Stimulated activated CD4-positive, alpha-beta T cell treated with anti-CD3 and anti-CD28 coated beads, Interleukin-4, amount 100 ng/mL, for 1 hour (primary cell): ENCODE measurements at regions not wholly inside any gene's neighbourhood (a gene's known extent, or its start where the extent isn't known, plus 50 kb on each side); places are given as distances from the start of the nearest gene placed in this dataset.
A peak's percentile ranks its signal among the peaks of the same experiment; 100 is the strongest.

Source experiments
- DNase-seq: peaks from one replicate; pipeline ENCODE4 v3.0.0-alpha.2; 2020

DNA sequence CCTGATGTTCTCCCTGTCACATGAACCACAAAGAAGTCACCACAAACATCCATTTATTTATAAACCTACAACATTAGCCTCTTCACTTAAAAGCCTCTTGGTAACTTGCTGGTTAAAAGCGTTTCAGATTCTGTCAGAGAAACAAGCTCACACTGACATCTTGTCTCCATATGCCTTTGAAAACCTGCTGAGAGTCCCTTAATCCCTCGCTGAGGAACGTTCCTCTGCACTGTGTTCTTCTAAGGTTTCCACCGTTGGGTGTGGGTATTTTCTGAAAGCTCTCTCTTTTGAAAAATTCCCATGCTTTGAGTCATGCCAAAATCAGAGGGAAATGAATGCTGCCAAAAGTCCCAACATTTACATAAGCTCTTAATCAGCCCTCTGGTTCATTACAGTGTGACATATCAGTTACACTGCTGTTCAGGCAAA, 149.8 kb downstream of the CCDC34 start:
- no peak for DNase-seq

DNA sequence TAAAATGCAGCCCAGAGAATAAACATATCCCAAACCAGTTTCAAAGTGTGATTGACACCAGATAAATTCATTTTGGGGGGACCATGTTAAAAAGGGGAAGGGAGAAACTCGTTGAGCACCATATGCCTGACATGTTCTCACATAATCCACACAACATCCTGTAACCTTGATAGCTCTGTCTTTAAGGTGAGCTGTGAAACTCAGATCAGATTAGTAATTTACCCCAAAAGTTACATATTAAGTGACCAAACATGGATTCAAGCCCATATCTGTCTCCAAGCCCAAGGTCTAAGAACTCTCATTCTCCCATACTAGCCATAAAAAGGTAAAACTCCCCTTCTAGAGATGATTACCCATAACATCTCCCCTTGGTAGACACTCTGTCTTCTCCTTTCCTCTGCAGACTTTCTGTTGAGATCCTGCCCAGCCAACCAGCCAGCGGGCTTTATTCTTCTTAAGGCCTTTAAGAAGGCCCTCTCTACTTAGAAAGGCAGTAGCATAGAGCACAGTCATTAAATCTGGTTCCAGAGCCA, 150.7 kb downstream of the CCDC34 start:
- no peak for DNase-seq

DNA sequence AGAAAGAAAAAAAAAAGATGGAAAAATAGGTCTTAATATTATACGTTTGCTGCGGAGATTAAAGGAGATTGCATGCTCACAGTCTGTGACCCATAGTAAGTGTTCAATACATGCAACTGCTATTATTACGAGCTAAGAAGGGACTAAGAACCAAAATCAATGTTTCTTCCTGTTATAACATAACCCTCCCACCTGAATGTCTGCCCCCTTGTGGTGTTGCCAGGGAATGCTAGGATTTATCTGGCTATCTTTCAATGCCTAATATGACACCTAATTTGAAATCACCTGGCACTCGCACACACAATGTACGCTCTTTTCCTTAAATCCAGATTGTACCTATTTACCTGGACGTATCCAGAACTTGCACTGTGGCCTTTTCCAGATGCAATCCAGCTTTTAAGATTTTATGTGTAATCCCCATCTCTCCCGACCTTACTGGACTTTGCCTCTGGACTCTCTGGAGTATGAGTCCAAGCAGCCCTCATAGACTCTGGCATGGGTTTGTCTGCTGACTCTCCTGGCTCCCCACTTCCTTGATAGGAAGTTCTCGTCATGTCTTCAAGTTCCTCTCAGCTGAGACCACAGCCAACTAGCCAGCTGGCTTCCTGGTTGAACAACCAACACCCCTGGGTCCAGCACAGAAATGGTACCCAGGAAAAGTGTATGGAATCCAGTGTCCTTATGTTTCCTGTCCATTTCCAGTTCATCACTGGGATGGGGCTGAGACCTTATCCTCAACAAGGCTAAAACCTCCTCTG, 151.5 kb downstream of the CCDC34 start:
- no peak for DNase-seq

DNA sequence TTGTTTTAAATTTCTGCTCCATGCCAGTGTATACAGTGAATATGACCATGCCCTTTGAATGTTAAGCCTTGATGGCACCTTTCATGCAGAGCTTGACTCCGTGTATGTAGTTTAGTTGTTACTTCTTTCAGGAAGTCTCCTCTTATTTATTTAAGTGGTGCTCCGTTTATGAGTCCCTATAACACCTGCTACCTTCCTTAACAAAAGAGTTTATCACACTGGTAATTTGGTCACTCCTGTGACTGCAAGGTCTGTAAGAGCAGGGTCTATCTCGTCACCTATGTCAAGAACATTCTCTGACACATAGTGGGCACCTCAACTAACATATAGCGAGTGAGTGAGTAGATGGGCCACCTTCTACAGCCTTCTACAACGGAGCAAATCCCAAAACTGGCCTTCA, 152.5 kb downstream of the CCDC34 start:
- no peak for DNase-seq

DNA sequence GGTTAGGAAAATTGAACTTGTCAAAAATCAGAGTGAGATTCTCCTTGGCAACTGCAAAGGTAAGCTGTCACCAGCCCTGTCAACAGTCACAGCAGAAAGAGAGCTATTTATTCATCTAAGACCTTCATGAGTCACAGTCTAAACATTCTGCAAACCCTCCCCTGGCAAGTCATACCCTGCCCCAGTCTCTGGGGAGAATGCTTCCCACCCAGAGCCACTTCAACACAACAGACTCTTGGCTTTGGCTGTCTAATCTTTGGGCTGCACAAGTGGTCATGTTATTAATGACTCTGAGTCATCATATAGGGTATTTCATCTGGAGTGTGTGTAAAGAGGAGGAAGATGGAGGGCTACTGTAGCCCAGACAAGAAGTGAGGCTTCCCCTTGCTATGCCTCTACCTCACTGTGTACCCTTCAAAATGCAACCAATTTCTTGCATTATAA, 153.4 kb downstream of the CCDC34 start:
- DNase-seq, result no peak

DNA sequence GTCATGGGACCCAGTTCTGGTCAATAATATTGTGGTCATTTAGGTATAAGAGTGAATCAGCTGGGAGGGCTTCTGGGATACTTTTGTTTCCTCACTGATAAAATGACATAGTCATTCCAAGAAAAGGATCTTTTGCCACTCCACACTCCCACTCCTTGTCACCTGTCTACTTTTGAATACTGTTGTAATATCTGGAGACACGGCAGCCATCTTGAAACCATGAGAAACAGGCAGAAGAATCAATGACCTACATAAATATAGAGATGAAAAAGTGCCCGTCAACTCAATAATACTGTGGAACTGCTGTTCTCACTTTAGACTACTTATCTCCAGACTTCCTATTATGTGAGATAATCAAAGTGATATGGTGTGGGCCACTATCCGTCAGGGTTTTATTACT, 154.2 kb downstream of the CCDC34 start:
- no peak for DNase-seq

DNA sequence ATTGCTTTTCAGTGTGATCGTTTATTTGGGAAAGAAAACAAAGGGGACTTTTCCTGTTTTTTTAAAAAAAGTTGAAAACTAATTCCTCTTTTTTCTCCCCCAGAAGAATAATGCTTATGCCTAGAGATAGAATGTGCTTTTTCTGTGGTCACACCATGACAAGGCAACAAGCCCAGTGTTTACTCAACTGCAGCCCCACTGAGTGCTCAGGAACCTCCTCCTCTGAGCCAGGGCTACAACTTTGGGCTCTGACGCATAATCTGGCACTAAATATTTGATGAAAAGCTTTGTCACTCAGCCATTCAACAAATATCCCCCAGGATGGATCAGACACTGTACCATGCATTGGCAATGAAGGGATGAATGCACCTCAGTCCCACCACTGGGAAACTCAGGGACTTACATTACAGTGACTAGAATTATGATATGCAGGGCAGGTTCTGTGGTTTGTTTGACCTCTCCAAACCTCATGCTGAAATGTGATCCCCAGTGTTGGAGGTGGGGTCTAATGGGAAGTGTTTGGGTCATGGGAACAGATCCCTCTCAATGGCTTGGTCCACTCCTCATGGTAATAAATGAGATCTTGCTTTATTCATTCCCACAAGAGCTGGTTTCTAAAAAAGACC, 155.9 kb downstream of the CCDC34 start:
- DNase-seq, result no peak

DNA sequence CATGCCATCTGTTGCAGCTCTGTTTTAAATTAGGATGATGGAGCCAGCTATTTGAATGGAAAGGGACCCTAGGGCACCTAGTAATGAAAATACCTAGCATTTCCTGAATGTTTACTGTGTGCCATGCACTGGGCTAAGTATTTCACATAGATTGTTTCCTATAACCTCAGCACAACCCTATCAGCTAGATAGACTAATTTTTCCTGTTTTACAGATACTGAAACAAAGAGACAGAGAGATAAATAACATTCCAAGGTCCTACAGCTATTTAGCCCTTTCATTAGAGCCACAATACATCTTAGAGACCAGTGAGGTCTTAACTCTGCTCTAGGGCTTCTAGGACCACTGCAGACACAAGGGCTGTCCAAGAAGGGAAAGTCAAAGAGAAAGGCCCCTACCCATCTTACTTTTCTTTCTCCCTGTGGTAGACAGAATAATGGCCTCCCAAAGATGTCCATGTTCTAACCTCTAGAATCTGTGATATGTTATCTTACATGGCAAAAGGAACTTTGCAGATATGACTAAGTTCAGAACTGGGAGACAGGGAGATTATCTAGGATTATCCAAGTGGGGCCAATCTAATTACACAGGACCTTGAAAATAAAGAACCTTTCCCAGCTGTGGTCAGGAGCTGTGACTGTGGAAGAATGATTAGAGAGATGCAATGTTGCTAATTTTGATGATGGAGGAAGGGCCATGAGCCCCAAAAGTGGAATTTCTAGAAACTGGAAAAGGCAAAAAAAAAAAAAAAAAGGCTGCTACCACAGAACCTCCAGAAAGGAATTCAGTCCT, 157.0 kb downstream of the CCDC34 start:
- DNase-seq, result no peak

DNA sequence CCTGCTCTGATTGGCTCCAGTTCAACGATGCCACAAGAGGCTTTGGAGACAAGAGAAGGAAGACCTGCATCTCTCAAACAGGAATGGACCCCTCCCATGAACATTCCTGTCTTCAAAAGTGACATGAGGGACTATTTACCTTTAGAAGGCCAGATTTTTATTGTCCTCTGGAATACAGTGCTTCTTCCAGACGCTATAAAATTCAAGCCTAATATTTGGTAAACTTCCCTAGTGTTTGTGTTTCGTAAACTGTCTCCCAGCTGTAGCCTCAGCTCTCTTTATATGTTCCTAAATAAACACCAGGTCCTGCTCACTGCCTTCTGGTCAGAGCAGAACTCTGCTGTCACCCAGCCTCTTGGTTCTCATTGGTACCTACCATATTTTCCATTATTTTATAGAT, 157.8 kb downstream of the CCDC34 start:
- DNase-seq, result no peak

DNA sequence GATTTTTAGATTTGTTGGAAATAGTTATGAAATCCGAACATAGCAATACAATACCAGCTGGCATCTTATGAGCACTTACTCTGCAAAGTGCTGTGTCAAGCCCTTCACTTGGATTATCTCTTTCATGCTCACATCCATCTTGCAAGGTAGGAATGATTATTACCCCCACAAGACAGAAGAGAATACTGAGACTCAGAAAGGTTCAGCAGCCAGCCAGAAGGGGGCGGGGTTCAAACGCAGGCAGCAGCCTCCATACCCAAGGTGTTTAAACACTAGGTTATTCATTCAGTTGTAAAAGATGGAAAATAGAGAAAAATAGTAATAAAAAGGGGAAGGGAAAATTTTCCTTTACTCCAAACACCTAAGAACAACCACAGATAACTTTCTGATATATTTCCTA, 158.5 kb downstream of the CCDC34 start:
- DNase-seq, result peak; percentile 5

DNA sequence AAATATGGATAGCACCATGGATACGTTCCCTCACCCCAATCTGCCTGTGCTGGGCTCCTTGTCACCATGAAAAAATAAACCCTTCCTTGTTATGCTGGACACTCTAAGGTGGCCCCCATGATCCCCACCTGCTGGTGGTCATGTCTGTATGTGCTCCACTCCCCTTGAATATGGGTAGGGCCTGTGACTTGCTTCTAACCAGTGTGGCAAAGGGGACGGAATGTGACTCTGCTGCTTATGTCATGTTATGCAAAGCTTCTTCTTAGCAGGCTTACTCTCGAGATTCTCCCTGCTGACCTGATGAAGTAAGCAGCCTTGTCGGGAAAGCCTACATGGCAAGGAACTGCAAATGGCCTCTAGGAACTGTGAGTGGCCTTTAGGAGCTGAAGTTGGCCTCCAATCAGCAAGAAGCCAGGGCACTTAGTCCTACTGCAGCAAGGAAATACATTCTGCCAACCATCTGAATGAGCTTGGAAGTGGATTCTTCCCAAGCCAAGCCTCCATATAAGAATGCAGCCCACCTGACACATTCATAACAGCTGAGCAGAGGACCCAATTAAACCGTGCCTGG, 159.9 kb downstream of the CCDC34 start:
- DNase-seq, result no peak

DNA sequence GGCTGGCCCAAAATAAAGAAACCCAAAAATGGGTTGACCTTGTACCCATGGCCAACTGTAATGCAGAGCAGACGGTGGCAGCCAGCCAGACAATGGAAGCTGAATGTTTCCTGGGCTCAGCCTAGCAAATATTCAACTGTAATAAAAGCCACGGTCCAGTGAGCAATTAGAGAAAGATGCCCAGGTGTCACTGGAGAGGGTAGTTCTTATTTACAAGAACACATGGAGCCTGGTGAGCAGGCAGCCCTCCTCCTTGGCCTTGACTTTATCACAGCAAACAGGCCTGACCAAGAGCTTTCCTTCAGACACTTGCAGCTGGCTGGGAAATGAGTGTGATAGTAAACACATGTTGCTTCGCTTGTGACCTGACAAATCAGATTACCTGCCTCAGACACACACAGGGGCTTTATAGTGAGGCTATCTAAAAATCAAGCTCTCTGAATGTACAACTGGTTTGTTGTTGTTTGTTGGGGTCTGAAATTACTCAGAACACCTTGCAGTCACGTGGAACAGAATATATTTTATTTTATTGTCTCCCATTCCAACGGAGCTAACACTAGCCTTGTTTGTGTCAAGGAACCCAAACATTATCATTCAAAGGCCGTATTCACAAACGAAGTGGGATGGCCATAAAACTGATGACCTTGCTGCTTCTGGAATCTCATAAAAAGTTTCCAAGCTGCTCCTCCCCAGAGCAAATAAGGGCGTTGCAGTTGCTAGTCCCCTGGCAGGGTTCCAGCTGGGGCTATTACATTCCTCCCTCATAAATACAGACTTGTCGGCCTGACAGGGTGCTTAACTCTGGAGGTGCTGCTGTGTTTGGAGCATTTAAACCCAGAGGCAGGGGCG, 161.1 kb downstream of the BBOX1 start:
- DNase-seq, result no peak

DNA sequence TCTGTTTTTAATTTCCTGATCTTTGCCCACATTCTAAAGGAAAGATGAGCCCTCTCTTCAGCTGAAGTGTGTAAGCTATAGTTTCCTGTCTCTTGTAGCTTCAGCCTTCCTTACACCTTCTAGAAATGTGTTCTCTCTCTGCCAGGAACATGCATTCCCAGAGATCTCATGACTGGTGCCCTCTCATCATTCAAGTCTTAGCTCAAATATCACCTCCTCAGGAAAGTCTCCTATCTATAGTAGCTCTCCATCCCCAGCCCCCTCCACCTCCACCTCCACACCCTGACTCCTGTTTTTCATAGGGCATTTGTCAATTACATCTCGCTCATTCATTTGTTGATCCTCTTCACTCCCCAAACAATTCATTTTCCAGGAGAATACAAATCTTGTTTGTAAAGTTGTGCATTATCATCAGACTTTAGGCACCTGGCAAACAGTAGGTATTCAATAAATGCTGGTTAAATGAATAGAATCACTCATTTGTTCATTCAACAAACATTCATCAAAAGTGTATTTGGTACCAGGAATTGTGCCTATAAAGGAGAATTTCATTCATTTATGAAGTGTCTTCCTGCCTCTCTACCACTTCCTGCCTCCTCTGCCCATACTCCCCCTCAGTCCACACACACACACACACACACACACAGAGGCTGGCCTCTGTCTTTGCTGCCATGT, 160.3 kb downstream of the BBOX1 start:
- no peak for DNase-seq

DNA sequence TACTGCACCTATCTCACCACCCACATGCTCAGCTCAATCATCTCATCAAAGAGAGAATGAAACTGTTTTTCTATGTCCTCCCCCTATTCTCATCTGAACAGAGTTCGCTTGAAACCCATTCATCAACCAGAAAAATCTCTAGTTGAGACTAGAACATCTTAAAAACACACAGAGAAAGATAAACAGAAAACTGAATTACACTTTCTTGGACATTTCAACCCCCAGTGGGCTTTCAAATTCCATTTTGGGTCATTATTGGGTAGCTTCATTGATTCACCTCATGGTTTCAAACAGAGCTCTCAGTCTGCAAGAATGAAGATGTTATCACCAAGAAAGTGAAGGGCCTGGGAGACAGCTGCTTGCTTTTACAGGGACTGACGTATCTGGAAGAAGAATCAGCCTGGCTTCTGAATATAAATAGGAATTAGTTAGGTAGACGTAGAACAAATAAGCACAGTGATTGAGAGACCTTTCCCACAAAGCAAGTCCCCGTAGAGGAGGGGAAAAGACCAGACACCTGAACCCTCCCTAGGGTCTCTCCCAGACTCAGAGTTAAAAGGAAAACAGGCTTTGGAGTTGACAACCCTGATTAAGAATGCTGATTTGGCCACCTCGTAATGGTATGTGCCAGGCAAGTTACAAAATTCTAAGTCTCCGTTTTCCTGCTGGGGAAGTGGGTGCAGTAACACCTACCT, 155.7 kb downstream of the BBOX1 start:
- no peak for DNase-seq

DNA sequence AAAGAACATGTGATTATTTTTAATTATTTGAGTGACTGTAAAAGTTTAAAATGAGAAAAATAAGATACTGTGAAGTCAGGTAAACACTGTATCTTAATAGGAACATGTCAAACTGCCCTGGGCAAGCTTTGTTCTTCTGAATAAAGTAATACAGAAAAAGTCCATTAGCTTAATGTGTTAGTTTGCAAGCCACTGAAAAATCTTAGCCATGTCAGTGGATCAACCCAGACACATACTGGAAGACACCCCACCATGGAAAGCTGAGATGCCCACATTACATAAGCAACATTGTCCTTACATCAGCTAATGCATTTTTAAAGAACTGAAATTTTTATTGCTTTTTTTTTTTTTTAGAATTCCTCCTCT, 155.2 kb downstream of the BBOX1 start:
- DNase-seq, result no peak

DNA sequence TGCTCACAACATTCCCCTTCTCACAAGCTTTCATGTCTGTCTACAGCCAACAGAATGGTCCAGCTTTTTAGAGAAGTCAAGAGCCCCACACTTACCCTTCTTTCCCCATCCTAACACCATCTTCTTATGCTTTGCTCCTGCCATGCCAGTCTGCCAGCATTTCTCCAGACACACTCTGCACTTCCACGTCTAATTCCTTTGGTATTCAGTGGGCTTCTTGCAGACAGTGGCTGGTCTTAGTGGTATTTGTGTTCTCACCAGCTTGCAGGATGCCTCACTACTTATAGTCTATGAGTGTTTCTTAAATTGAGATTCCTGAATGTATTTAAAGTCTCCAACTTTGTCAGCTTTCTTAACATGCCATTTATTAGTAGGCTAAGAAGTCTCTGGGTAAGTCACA, 154.4 kb downstream of the BBOX1 start:
- no peak for DNase-seq

DNA sequence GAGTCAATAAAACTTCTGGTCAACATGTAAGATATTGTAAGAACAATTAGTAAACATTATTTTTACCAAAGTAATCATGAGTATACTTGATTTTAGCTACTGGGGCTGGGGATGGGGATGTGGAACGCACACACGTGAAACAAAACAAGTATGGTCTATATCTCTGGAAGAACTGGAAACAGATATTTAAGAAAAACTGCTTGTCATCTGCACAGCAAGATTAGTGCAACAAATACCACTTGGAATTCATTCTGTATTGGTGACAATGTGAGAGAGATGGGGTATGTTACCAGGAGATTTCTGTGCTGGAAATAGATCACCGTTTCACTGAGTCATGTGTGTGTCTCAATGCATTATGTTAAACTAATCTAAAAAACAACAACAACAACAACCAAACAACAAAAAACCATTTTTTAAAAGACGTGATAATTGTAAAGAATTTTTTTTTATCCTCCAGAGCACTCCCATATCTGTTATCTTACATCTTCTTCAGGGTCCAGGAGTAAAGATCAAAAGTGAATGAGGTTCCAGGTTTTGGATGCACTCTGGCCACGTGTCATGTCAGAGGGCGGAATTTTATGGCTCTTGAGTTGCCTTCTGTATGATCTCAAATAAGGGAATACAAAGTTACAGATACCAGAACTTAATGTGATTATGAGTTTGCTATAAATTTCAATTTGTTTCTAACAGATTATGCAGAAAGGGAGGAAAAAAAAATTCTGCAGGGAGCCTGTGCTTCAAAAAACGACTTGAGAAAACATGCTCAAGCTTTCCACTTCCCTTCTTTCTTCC, 153.0 kb downstream of the BBOX1 start:
- DNase-seq, result no peak

DNA sequence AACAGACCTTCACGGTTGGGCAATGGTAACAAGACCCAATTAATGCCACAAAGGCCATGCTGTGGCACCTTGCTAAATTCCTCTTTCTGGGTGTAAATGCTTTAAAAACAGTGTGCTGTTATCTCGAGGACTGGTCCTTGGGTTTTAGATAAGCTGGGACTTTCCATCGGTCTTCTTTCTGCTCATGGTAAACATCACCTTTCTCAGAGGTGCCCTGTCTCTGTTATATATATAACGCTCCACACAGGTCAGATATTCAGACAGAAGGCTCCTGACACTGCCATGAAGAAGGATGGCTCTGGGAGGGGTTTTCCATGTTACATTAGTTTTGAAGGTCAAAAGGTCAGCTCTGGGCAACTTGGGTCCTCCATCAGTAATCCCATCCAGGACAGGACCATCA, 151.6 kb downstream of the BBOX1 start:
- DNase-seq, result no peak

DNA sequence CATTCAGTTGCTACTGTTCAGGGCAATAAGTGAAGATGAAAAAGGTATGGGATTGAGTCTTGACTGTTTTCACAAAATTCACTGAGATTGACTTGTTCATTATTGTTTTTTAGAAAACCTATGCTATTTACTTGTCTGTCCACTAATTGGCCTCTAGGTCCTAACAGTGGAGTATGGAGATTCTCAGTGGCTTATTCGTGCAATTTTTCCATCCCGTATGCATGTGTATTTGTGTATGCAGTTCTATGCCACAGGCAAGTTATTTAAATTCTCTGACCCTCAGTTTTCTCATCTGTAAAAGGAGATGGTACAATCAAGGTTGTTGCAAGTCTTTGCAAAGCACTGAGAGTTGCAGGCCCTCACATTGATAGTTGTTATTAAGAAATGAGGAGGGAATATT, 151.0 kb downstream of the BBOX1 start:
- DNase-seq, result no peak

DNA sequence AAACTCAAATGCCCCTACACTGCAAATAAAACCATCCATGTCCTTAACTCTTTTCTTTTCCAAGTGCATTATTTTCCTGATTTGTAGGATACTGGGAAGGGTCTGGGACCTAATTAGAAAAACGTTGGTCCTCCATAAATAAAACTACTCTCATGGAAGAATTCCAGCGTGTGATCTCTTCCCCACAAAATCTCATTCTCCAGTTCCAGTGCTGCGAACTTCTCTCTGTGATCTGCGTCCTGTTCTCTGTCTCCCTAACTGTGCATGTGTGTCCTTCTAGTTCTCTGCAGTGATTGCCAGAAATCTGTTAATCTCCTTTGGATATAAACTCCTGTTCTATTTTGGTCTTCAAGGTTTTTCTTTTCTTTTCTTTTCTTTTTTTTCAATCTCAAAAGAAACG, 148.1 kb downstream of the BBOX1 start:
- DNase-seq, result no peak
